ENCODE measurements at regions not wholly inside any gene's neighbourhood (a gene's known extent, or its start where the extent isn't known, plus 50 kb on each side); places are given as distances from the start of the nearest gene placed in this dataset.

- TF ChIP-seq CTCF (IDR thresholded peaks at IDR 0.05) (no peak), POLR2A (IDR thresholded peaks at IDR 0.05) (no peak)
Measured at GRCh38 chr2:12804091-12804856, 87.5 kb downstream of the TRIB2 start.

All from tibial nerve (tissue), 3 donors.